ENCODE measurements at regions not wholly inside any gene's neighbourhood (a gene's known extent, or its start where the extent isn't known, plus 50 kb on each side); places are given as distances from the start of the nearest gene placed in this dataset.

GRCh38 chr3:174363256-174363655, 495.9 kb upstream of the NAALADL2 start:
- no peak for TF ChIP-seq CTCF (IDR thresholded peaks at IDR 0.05; ENCODE audit: insufficient read depth, low read length, poor library complexity, severe bottlenecking)
- TF ChIP-seq EZH2phosphoT487 (conservative IDR thresholded peaks at IDR 0.05; ENCODE audit: low read length): no peak
